Fibroblast of lung (primary cell): ENCODE measurements at regions not wholly inside any gene's neighbourhood (a gene's known extent, or its start where the extent isn't known, plus 50 kb on each side); places are given as distances from the start of the nearest gene placed in this dataset.

Experiments
- EZH2 ChIP-seq: IDR thresholded peaks from 2 replicates; pipeline ENCODE4 v1.5.1; 2012; ENCODE audit warnings: low read length, control low read depth, mild to moderate bottlenecking; ENCODE audit errors: missing control alignments
- TF ChIP-seq, protein P1 (sequence below), 2 donors: IDR thresholded peaks in 1 of 2; conservative IDR thresholded peaks in 1 of 2; 1 replicate in 1 of 2; 2 replicates in 1 of 2; pipeline ENCODE4 v1.5.1; 2011 to 2012; ENCODE audit warnings: low read length in 2 of 2, control low read depth in 1 of 2, inconsistent platforms in 1 of 2, low read depth in 1 of 2, mild to moderate bottlenecking in 1 of 2

DNA sequence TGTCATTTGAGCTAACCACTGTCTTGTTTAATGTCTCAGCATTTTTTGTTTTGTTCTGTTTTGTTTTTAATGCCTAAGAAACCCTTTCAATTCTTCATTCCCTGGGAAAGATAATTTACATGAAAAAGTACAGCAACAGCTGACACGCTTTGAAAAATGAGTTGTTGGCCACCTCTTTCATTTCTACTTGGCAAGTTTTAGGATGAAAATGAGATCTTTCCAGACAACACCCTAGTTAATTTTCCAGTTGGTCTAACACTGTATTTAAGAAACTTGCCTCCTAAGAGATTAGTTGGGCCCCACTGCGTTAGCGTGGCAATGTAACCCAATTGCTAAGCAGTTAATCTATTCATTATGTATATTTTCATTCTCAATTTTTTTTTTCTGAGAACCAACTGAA is 194.0 kb upstream of the LRRN1 start:
- TF ChIP-seq, protein P1, sequence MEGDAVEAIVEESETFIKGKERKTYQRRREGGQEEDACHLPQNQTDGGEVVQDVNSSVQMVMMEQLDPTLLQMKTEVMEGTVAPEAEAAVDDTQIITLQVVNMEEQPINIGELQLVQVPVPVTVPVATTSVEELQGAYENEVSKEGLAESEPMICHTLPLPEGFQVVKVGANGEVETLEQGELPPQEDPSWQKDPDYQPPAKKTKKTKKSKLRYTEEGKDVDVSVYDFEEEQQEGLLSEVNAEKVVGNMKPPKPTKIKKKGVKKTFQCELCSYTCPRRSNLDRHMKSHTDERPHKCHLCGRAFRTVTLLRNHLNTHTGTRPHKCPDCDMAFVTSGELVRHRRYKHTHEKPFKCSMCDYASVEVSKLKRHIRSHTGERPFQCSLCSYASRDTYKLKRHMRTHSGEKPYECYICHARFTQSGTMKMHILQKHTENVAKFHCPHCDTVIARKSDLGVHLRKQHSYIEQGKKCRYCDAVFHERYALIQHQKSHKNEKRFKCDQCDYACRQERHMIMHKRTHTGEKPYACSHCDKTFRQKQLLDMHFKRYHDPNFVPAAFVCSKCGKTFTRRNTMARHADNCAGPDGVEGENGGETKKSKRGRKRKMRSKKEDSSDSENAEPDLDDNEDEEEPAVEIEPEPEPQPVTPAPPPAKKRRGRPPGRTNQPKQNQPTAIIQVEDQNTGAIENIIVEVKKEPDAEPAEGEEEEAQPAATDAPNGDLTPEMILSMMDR (conservative IDR thresholded peaks at IDR 0.05 in 1 of 2, IDR thresholded peaks at IDR 0.05 in 1 of 2; ENCODE audit: low read depth in 1 of 2, low read length in 2 of 2): no peak
- no peak for TF ChIP-seq EZH2
